Endodermal cell (in vitro differentiated cells): ENCODE measurements at regions not wholly inside any gene's neighbourhood (a gene's known extent, or its start where the extent isn't known, plus 50 kb on each side); places are given as distances from the start of the nearest gene placed in this dataset.

Experiments
- DNase-seq: peaks from one replicate; pipeline ENCODE4 v3.0.0-alpha.2; 2017
- H3K27ac ChIP-seq: 2 replicates; pipeline ENCODE4 v1.5.1; 2013; ENCODE audit warnings: mild to moderate bottlenecking, low read depth, low read length, moderate library complexity
- H3K27me3 ChIP-seq: 2 replicates; pipeline ENCODE4 v1.6.1; 2013; ENCODE audit warnings: mild to moderate bottlenecking, low read length, moderate library complexity; ENCODE audit not compliant: insufficient read depth, control insufficient read depth, poor library complexity, severe bottlenecking
- H3K36me3 ChIP-seq: 2 replicates; pipeline ENCODE4 v1.7.0; 2013; ENCODE audit warnings: mild to moderate bottlenecking, low read length, moderate library complexity; ENCODE audit not compliant: control insufficient read depth, insufficient read depth
- H3K4me1 ChIP-seq: one replicate; pipeline ENCODE4 v1.7.0; 2013; ENCODE audit warnings: low read length; ENCODE audit not compliant: control insufficient read depth, insufficient read depth
- H3K4me3 ChIP-seq: 2 replicates; pipeline ENCODE4 v1.5.1; 2013; ENCODE audit warnings: mild to moderate bottlenecking, low read length, moderate library complexity
- H3K9ac ChIP-seq: 2 replicates; pipeline ENCODE4 v1.6.1; 2013; ENCODE audit warnings: mild to moderate bottlenecking, low read length, moderate library complexity; ENCODE audit not compliant: poor library complexity, severe bottlenecking; ENCODE audit errors: extremely low read depth
- H3K9me3 ChIP-seq: 2 replicates; pipeline ENCODE4 v1.6.1; 2013; ENCODE audit warnings: mild to moderate bottlenecking, low read length, moderate library complexity; ENCODE audit not compliant: control insufficient read depth
- H3K27ac Mint-ChIP-seq: 2 replicates; pipeline ENCODE4 v1.8.0; 2020; ENCODE audit warnings: mixed read lengths
- H3K27me3 Mint-ChIP-seq: 2 replicates; pipeline ENCODE4 v1.8.0; 2021; ENCODE audit warnings: mild to moderate bottlenecking, mixed read lengths; ENCODE audit not compliant: insufficient read depth
- H3K36me3 Mint-ChIP-seq: 2 replicates; pipeline ENCODE4 v1.8.0; 2020; ENCODE audit warnings: low read depth, mixed read lengths
- H3K4me1 Mint-ChIP-seq: 2 replicates; pipeline ENCODE4 v1.8.0; 2020; ENCODE audit warnings: mixed read lengths
- H3K4me3 Mint-ChIP-seq: 2 replicates; pipeline ENCODE4 v1.8.0; 2020; ENCODE audit warnings: mild to moderate bottlenecking, moderate library complexity, mixed read lengths
- H3K9me3 Mint-ChIP-seq: 2 replicates; pipeline ENCODE4 v1.8.0; 2020; ENCODE audit warnings: mild to moderate bottlenecking, mixed read lengths
- WGBS, 2 experiments: methylation state at CpG; one replicate each; pipeline versions ENCODE4 v1.1.5 to v1.1.7; 2013; ENCODE audit warnings: missing lambda C conversion rate in 2 of 2, mixed read lengths in 1 of 2; ENCODE audit not compliant: insufficient coverage in 1 of 2, insufficient read length in 1 of 2; 5-methylcytosine and 5-hydroxymethylcytosine counted together
- TF ChIP-seq, protein P1 (sequence below): fragments of 200-600 bp; sonication (generic); conservative IDR thresholded peaks from 2 replicates; pipeline ENCODE4 v1.5.0; 2021; ENCODE audit warnings: antibody characterized with exemption, mild to moderate bottlenecking

DNA sequence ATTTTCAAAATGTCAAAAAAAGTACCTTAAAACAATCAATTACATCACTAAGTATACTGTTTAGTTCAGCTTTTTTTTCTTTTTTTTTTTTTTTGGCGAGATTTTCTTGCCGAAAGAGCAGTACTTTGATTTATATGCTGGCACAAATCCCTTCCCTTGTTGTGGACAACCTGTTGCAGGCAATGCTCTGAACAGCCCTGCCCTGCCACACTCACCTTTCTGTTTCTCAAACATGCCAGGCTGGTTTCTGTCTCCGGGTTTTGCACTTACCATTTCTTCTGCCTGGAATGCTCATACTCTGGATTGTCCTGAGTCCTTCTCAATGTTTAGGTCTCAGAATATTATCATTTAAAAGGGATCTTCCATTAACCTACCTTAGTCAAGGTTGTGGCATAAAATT lies 80.4 kb upstream of the JAZF1 start:
- TF ChIP-seq, protein P1, sequence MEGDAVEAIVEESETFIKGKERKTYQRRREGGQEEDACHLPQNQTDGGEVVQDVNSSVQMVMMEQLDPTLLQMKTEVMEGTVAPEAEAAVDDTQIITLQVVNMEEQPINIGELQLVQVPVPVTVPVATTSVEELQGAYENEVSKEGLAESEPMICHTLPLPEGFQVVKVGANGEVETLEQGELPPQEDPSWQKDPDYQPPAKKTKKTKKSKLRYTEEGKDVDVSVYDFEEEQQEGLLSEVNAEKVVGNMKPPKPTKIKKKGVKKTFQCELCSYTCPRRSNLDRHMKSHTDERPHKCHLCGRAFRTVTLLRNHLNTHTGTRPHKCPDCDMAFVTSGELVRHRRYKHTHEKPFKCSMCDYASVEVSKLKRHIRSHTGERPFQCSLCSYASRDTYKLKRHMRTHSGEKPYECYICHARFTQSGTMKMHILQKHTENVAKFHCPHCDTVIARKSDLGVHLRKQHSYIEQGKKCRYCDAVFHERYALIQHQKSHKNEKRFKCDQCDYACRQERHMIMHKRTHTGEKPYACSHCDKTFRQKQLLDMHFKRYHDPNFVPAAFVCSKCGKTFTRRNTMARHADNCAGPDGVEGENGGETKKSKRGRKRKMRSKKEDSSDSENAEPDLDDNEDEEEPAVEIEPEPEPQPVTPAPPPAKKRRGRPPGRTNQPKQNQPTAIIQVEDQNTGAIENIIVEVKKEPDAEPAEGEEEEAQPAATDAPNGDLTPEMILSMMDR = no peak
- Mint-ChIP-seq H3K27ac (no peak overlapping the region), H3K36me3 (no peaks in the 10 kb centered on the region), H3K27me3 (no peaks in the 10 kb centered on the region), H3K4me3 (no peak overlapping the region), H3K9me3 (no peaks in the 10 kb centered on the region), H3K4me1 (peaks cover 17% of the 10 kb centered on the region)
- Histone ChIP-seq H3K9ac (no peak overlapping the region), H3K27ac (no peak overlapping the region), H3K4me3 (no peak overlapping the region), H3K9me3 (no peaks in the 10 kb centered on the region), H3K4me1 (peaks cover 5% of the 10 kb centered on the region), H3K27me3 (no peaks in the 10 kb centered on the region), H3K36me3 (no peaks in the 10 kb centered on the region)
- no peak for DNase-seq
- WGBS, 2 experiments = 50 to 76% methylated on average over 2 to 3 of the region's 3 CpGs

DNA sequence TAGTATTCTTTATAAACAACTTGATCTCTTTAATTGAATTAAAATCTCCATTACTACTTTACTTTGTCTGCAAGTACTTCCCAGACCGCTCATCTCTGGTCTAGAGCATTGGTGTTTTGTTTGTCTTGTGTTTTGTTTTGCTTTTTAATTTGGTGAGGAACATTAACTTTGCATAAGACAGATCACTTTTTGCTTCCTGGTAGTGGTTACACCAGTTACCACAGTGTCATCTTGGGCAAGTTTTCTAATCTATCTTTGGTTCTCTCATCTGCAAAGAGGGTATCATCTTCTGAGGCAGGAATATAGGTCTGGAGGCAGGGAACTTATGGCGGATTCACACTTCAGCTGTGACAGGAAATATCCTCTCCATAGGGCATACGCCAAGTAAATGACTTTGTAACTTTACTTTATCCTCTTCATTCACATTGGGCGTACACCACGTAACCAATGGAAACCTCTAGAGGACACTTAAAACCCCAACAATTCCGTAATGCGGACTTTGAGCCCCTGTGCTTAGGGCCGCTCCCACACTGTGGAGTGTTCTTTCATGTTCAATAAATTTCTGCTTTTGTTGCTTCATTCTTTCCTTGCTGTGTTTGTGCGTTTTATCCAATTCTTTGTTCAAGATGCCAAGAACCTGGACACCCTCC lies 83.2 kb upstream of the JAZF1 start:
- H3K9ac ChIP-seq = no peak overlapping the region
- no peaks in the 10 kb centered on the region for H3K27me3 Mint-ChIP-seq

DNA sequence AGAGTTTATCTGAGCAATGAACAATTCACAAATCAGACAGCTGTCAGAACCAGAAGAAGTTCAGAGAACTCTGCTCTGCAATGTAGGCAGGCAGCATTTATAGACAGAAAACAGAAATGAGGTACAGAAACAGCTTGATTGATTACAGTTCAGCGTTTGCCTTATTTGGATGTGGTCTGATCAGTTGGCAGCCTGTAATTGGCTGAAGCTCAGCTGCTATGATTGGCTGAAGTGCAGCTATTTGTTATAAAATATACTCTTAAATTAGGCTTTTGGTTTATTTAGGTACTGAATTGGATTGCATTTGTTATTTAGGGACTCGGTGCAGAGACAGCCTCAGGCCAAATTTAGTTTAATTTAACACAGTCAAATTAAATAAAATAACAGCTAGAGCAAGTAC lies 85.8 kb upstream of the JAZF1 start:
- Histone ChIP-seq H3K36me3 (no peaks in the 10 kb centered on the region), H3K4me3 (no peak overlapping the region), H3K4me1 (no peaks in the 10 kb centered on the region), H3K27me3 (no peaks in the 10 kb centered on the region), H3K9ac (no peak overlapping the region), H3K27ac (no peak overlapping the region), H3K9me3 (no peaks in the 10 kb centered on the region)
- Mint-ChIP-seq H3K9me3 (no peaks in the 10 kb centered on the region), H3K27me3 (peaks cover 3% of the 10 kb centered on the region), H3K4me1 (peaks cover 3% of the 10 kb centered on the region), H3K27ac (no peak overlapping the region), H3K36me3 (no peaks in the 10 kb centered on the region), H3K4me3 (no peak overlapping the region)
- 33 to 56% methylated on average over 1 to 2 of the region's 2 CpGs for WGBS, 2 experiments
- no peak for DNase-seq
- TF ChIP-seq, protein P1 = no peak

More for the DNA sequence above, 83.2 kb upstream of the JAZF1 start:
- peaks cover 8% of the 10 kb centered on the region for H3K4me1 Mint-ChIP-seq
- H3K27ac ChIP-seq = no peak overlapping the region
- H3K27ac Mint-ChIP-seq = no peak overlapping the region
- no peak for DNase-seq
- 92 to 98% methylated on average over 7 to 9 of the region's 9 CpGs for WGBS, 2 experiments
- TF ChIP-seq, protein P1 = no peak
- H3K9me3 ChIP-seq = no peaks in the 10 kb centered on the region
- peaks cover 5% of the 10 kb centered on the region for H3K4me1 ChIP-seq
- H3K9me3 Mint-ChIP-seq = no peaks in the 10 kb centered on the region
- no peaks in the 10 kb centered on the region for H3K27me3 ChIP-seq
- no peak overlapping the region for H3K4me3 Mint-ChIP-seq
- no peak overlapping the region for H3K4me3 ChIP-seq
- no peaks in the 10 kb centered on the region for H3K36me3 ChIP-seq
- no peaks in the 10 kb centered on the region for H3K36me3 Mint-ChIP-seq
